ENCODE measurements at regions not wholly inside any gene's neighbourhood (a gene's known extent, or its start where the extent isn't known, plus 50 kb on each side); places are given as distances from the start of the nearest gene placed in this dataset.

DNA sequence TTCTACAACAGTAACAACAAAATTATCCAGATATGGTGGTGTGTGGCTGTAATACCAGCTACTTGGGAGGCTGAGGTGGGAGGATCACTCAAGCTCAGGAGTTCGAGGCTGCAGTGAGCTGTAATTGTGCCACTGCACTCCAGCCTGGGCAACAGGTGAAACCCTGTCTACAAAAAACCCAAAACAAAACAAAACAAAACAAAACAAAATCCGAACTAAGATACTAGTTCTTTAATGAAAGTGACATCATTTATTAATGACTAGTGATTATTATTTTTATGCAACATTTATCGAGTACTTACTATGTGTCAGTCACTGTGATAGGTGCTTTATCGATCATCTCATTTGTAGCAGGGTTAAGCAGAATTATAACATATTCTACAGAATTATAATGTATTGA, 196.9 kb upstream of the GDNF start:
- TF ChIP-seq, protein P1, sequence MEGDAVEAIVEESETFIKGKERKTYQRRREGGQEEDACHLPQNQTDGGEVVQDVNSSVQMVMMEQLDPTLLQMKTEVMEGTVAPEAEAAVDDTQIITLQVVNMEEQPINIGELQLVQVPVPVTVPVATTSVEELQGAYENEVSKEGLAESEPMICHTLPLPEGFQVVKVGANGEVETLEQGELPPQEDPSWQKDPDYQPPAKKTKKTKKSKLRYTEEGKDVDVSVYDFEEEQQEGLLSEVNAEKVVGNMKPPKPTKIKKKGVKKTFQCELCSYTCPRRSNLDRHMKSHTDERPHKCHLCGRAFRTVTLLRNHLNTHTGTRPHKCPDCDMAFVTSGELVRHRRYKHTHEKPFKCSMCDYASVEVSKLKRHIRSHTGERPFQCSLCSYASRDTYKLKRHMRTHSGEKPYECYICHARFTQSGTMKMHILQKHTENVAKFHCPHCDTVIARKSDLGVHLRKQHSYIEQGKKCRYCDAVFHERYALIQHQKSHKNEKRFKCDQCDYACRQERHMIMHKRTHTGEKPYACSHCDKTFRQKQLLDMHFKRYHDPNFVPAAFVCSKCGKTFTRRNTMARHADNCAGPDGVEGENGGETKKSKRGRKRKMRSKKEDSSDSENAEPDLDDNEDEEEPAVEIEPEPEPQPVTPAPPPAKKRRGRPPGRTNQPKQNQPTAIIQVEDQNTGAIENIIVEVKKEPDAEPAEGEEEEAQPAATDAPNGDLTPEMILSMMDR (IDR thresholded peaks at IDR 0.05 in 2 of 3, conservative IDR thresholded peaks at IDR 0.05 in 1 of 3; ENCODE audit: borderline replicate concordance in 1 of 3, insufficient read depth in 1 of 3, low read depth in 2 of 3, low read length in 2 of 3): no peak
- TF ChIP-seq EZH2 (IDR thresholded peaks at IDR 0.05) (no peak), EZH2phosphoT487 (IDR thresholded peaks at IDR 0.05; ENCODE audit: borderline replicate concordance) (no peak), POLR2A (IDR thresholded peaks at IDR 0.05; ENCODE audit: borderline replicate concordance, extremely low read depth, insufficient read depth, insufficient read length) (no peak)
- TF ChIP-seq, protein P2, sequence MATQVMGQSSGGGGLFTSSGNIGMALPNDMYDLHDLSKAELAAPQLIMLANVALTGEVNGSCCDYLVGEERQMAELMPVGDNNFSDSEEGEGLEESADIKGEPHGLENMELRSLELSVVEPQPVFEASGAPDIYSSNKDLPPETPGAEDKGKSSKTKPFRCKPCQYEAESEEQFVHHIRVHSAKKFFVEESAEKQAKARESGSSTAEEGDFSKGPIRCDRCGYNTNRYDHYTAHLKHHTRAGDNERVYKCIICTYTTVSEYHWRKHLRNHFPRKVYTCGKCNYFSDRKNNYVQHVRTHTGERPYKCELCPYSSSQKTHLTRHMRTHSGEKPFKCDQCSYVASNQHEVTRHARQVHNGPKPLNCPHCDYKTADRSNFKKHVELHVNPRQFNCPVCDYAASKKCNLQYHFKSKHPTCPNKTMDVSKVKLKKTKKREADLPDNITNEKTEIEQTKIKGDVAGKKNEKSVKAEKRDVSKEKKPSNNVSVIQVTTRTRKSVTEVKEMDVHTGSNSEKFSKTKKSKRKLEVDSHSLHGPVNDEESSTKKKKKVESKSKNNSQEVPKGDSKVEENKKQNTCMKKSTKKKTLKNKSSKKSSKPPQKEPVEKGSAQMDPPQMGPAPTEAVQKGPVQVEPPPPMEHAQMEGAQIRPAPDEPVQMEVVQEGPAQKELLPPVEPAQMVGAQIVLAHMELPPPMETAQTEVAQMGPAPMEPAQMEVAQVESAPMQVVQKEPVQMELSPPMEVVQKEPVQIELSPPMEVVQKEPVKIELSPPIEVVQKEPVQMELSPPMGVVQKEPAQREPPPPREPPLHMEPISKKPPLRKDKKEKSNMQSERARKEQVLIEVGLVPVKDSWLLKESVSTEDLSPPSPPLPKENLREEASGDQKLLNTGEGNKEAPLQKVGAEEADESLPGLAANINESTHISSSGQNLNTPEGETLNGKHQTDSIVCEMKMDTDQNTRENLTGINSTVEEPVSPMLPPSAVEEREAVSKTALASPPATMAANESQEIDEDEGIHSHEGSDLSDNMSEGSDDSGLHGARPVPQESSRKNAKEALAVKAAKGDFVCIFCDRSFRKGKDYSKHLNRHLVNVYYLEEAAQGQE (IDR thresholded peaks at IDR 0.05; ENCODE audit: low read depth): no peak
